DLD1 (cell line): ENCODE measurements at regions not wholly inside any gene's neighbourhood (a gene's known extent, or its start where the extent isn't known, plus 50 kb on each side); places are given as distances from the start of the nearest gene placed in this dataset.

Experiments used
- in situ Hi-C: cut with HindIII; loops from 2 replicates; pipeline ENCODE4 v1.10.0; 2017; ENCODE audit warnings: low sequenced_read_pairs

GRCh38 chr1:30610917-30611316 is 112.5 kb downstream of the MATN1 start:
- in situ Hi-C loops = no loop called here

- in situ Hi-C loops = no loop called here
Measured at GRCh38 chr1:30609999-30610345, 113.4 kb downstream of the MATN1 start.

GRCh38 chr1:30609336-30609998 is 113.9 kb downstream of the MATN1 start:
- in situ Hi-C loops = no loop called here

GRCh38 chr1:30607723-30608122 is 115.7 kb downstream of the MATN1 start:
- in situ Hi-C loops = no loop called here

GRCh38 chr1:30606166-30606565 is 117.2 kb downstream of the MATN1 start:
- in situ Hi-C loops = no loop called here

- in situ Hi-C loops = no loop called here
Measured at GRCh38 chr1:30605441-30605920, 117.9 kb downstream of the MATN1 start.

- in situ Hi-C loops = no loop called here
Measured at GRCh38 chr1:30604801-30605440, 118.5 kb downstream of the MATN1 start.

- in situ Hi-C loops = no loop called here
Measured at GRCh38 chr1:30603081-30603858, 120.1 kb downstream of the MATN1 start.

GRCh38 chr1:30601316-30602085 is 121.9 kb downstream of the MATN1 start:
- in situ Hi-C loops = no loop called here

GRCh38 chr1:30600706-30601105 is 122.7 kb downstream of the MATN1 start:
- in situ Hi-C loops = no loop called here

- in situ Hi-C loops = no loop called here
Measured at GRCh38 chr1:30600258-30600657, 123.1 kb downstream of the MATN1 start.

GRCh38 chr1:30599721-30600120 is 123.7 kb downstream of the MATN1 start:
- in situ Hi-C loops = no loop called here

GRCh38 chr1:30598571-30599114 is 124.7 kb downstream of the MATN1 start:
- in situ Hi-C loops = no loop called here

- in situ Hi-C loops = no loop called here
Measured at GRCh38 chr1:30597711-30598110, 125.7 kb downstream of the MATN1 start.

GRCh38 chr1:30596891-30597290 is 126.5 kb downstream of the MATN1 start:
- in situ Hi-C loops = no loop called here

- in situ Hi-C loops = no loop called here
Measured at GRCh38 chr1:30596470-30596869, 126.9 kb downstream of the MATN1 start.

- in situ Hi-C loops = no loop called here
Measured at GRCh38 chr1:30589083-30589482, 134.3 kb downstream of the MATN1 start.

- in situ Hi-C loops = no loop called here
Measured at GRCh38 chr1:30588311-30589073, 134.9 kb downstream of the MATN1 start.

GRCh38 chr1:30586671-30587070 is 136.7 kb downstream of the MATN1 start:
- in situ Hi-C loops = no loop called here

- in situ Hi-C loops = no loop called here
Measured at GRCh38 chr1:30579580-30579979, 143.8 kb downstream of the MATN1 start.
